HFF-Myc (cell line): ENCODE measurements at regions not wholly inside any gene's neighbourhood (a gene's known extent, or its start where the extent isn't known, plus 50 kb on each side); places are given as distances from the start of the nearest gene placed in this dataset.
A peak's percentile ranks its signal among the peaks of the same experiment; 100 is the strongest.

ENCODE experiments used
- DNase-seq: peaks from one replicate; pipeline ENCODE4 v3.0.0-alpha.2; 2011; ENCODE audit warnings: low read depth; ENCODE audit errors: extremely low read depth
- H3K4me3 ChIP-seq: replicated peaks from 2 replicates; pipeline ENCODE4 v1.5.1; 2011; ENCODE audit warnings: low read depth, mild to moderate bottlenecking, control low read depth, low read length
- CTCF ChIP-seq: IDR thresholded peaks from 2 replicates; pipeline ENCODE4 v1.5.1; 2012; ENCODE audit warnings: mild to moderate bottlenecking, low read depth, low read length, control low read depth; ENCODE audit errors: missing control alignments

DNA sequence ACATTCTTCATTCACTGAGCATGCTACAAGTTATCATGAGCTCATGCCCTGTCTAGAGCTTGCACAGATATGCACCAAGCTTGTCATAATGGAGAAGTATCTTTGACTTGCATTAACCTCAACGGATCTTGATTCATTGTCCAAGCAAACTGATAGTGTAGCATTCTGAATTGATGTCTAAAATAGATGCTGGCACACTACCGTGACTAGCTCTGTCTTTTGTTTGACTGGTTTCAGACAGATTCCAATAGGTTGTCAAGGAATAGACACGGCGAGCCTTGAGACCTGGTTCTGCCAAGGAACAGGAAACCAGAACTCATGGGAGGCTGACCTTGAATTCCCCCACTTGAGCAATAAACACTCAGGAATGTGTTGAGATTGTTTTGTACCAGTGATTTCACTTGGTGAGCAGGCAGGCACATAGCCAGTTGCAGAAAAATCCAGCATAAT is 1153.1 kb upstream of the GJE1 start:
- DNase-seq = no peak
- H3K4me3 ChIP-seq = no peak overlapping the region
- TF ChIP-seq CTCF = no peak

- TF ChIP-seq CTCF = no peak
These were observed 1155.3 kb upstream of the GJE1 start for GRCh38 chr6:140977403-140977802.

DNA sequence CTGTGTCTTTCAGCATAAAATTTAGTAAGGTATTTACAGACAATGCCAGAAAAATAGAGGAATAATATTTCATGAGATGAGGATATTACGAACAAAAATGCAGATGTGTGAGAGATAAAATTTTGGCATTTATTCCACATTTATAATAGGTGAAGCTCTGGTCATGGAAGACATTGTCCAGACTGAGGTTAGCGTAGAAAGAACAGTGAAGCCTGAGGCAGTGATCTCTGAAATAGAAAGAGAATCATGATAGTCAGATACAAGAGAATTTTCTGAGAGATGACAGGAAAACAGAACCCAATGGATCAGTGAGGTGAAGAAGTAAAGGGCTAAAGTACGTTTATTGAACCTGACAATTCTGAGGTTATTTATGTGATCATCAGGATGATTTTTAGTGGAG is 1155.9 kb upstream of the GJE1 start:
- no peak for DNase-seq
- TF ChIP-seq CTCF = no peak
- H3K4me3 ChIP-seq = no peak overlapping the region

More at GRCh38 chr6:140977403-140977802, 1155.3 kb upstream of the GJE1 start:
- DNase-seq = no peak
- no peak overlapping the region for H3K4me3 ChIP-seq

GRCh38 chr6:140970485-140970884 is 1162.2 kb upstream of the GJE1 start:
- no peak overlapping the region for H3K4me3 ChIP-seq

GRCh38 chr6:140968062-140968461 is 1164.7 kb upstream of the GJE1 start:
- no peak for DNase-seq
- no peak for TF ChIP-seq CTCF
- H3K4me3 ChIP-seq = no peak overlapping the region

More at GRCh38 chr6:140970485-140970884, 1162.2 kb upstream of the GJE1 start:
- DNase-seq = peak; percentile 63
- TF ChIP-seq CTCF = no peak

GRCh38 chr6:140966676-140967075 is 1166.0 kb upstream of the GJE1 start:
- no peak for TF ChIP-seq CTCF
- no peak for DNase-seq
- H3K4me3 ChIP-seq = no peak overlapping the region

DNA sequence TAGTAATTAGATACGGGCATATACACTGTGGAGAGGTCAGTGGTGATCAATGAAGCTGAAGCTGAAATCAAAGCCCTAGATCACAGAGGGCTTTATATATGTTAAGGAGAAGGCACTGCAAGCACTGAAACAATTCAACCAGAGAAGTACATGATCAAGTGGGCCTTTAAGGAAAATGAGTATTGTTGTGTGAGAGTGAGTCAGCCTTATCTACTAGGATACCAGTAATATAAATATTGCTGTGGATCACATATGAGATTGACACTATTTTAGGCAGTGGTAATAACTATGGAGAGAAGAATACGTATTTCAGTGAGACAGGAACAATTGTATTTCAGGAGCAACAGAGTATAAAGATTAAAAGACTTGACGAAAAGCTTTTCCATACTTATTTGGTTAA is 1172.2 kb upstream of the GJE1 start:
- H3K4me3 ChIP-seq = no peak overlapping the region
- no peak for TF ChIP-seq CTCF
- DNase-seq = no peak
